ENCODE measurements at regions not wholly inside any gene's neighbourhood (a gene's known extent, or its start where the extent isn't known, plus 50 kb on each side); places are given as distances from the start of the nearest gene placed in this dataset.

GRCh38 chr2:216777637-216778273 is 82.1 kb downstream of the TNP1 start (continued):
- peak; percentile 38; the same call in 1 of the 2 replicates for TF ChIP-seq ZKSCAN1 (IDR thresholded peaks at IDR 0.05; ENCODE audit: low read length)
- no peak for TF ChIP-seq ZNF740 (CRISPR knock-in tag; IDR thresholded peaks at IDR 0.05)
- TF ChIP-seq ZNF710 (CRISPR knock-in tag; IDR thresholded peaks at IDR 0.05; ENCODE audit: borderline replicate concordance), result peak; percentile 30; the same call in 1 of the 2 replicates
- peak; percentile 61; the same call in 1 of the 2 replicates for TF ChIP-seq ERF (CRISPR knock-in tag; IDR thresholded peaks at IDR 0.05)
- TF ChIP-seq AKAP8 (CRISPR knock-in tag; IDR thresholded peaks at IDR 0.05), result no peak
- no peak for TF ChIP-seq ZKSCAN5 (CRISPR knock-in tag; IDR thresholded peaks at IDR 0.05)
- TF ChIP-seq MXI1 (IDR thresholded peaks at IDR 0.05; ENCODE audit: borderline replicate concordance, low read depth, low read length), result no peak
- no peak for TF ChIP-seq HNRNPK (IDR thresholded peaks at IDR 0.05; ENCODE audit: low read depth, low read length, poor library complexity, severe bottlenecking)
- TF ChIP-seq KAT8 (CRISPR knock-in tag; IDR thresholded peaks at IDR 0.05), result 0 out of 2 replicates have a peak, but pooled peaks have one; percentile 18
- 0 out of 2 replicates have a peak, but pooled peaks have one; percentile 27 for TF ChIP-seq MEIS2 (CRISPR knock-in tag; IDR thresholded peaks at IDR 0.05)
- TF ChIP-seq SNAPC2 (CRISPR knock-in tag; IDR thresholded peaks at IDR 0.05), result no peak
- TF ChIP-seq FOXO1 (CRISPR knock-in tag; IDR thresholded peaks at IDR 0.05), result peak; percentile 82
- no peak for TF ChIP-seq ZNF260 (CRISPR knock-in tag; IDR thresholded peaks at IDR 0.05; ENCODE audit: borderline replicate concordance, low read depth)
- TF ChIP-seq SNAPC4 (CRISPR knock-in tag; IDR thresholded peaks at IDR 0.05), result no peak
- no peak for TF ChIP-seq HNF1A (IDR thresholded peaks at IDR 0.05; ENCODE audit: low read depth)
- no peak for TF ChIP-seq HNF1A (CRISPR knock-in tag; IDR thresholded peaks at IDR 0.05; ENCODE audit: borderline replicate concordance)
- TF ChIP-seq ZBTB20 (CRISPR knock-in tag; IDR thresholded peaks at IDR 0.05; ENCODE audit: borderline replicate concordance, low read depth), result no peak
- peak; percentile 72; the same call in 1 of the 2 replicates for TF ChIP-seq FOXJ3 (CRISPR knock-in tag; IDR thresholded peaks at IDR 0.05; ENCODE audit: borderline replicate concordance)
- TF ChIP-seq STAG1 (CRISPR knock-in tag; IDR thresholded peaks at IDR 0.05), result peak; percentile 91

All from HepG2 (cell line).